Glutamatergic neuron (in vitro differentiated cells): ENCODE measurements at regions not wholly inside any gene's neighbourhood (a gene's known extent, or its start where the extent isn't known, plus 50 kb on each side); places are given as distances from the start of the nearest gene placed in this dataset.

Source experiments
- DNase-seq: peaks from one replicate; pipeline ENCODE4 v3.0.0; 2022
- H3K27ac Mint-ChIP-seq: one replicate; pipeline ENCODE4 v1.8.0; 2020; ENCODE audit warnings: mild to moderate bottlenecking, mixed read lengths, inconsistent platforms; ENCODE audit not compliant: unreplicated experiment
- H3K27me3 Mint-ChIP-seq: one replicate; pipeline ENCODE4 v1.8.0; 2020; ENCODE audit warnings: mild to moderate bottlenecking, moderate library complexity, mixed read lengths, inconsistent platforms; ENCODE audit not compliant: unreplicated experiment
- H3K36me3 Mint-ChIP-seq: one replicate; pipeline ENCODE4 v1.8.0; 2020; ENCODE audit warnings: mild to moderate bottlenecking, mixed read lengths, inconsistent platforms; ENCODE audit not compliant: unreplicated experiment
- H3K4me1 Mint-ChIP-seq: one replicate; pipeline ENCODE4 v1.8.0; 2020; ENCODE audit warnings: mild to moderate bottlenecking, low read depth, mixed read lengths, inconsistent platforms; ENCODE audit not compliant: unreplicated experiment
- H3K4me3 Mint-ChIP-seq: one replicate; pipeline ENCODE4 v1.8.0; 2020; ENCODE audit warnings: mild to moderate bottlenecking, mixed read lengths, inconsistent platforms; ENCODE audit not compliant: unreplicated experiment
- H3K9me3 Mint-ChIP-seq: one replicate; pipeline ENCODE4 v1.8.0; 2020; ENCODE audit warnings: mild to moderate bottlenecking, moderate library complexity, mixed read lengths, inconsistent platforms; ENCODE audit not compliant: unreplicated experiment
- CTCF ChIP-seq: fragments of 200-600 bp; sonication (generic); IDR thresholded peaks from one replicate; pipeline ENCODE4 v1.5.0; 2021; ENCODE audit not compliant: partially characterized antibody, unreplicated experiment

GRCh38 chrX:6917666-6918065 is 229.8 kb upstream of the STS start:
- H3K4me3 Mint-ChIP-seq: no peak overlapping the region
- TF ChIP-seq CTCF: no peak
- H3K27me3 Mint-ChIP-seq: no peaks in the 10 kb centered on the region
- no peaks in the 10 kb centered on the region for H3K4me1 Mint-ChIP-seq
- H3K36me3 Mint-ChIP-seq: no peaks in the 10 kb centered on the region
- no peaks in the 10 kb centered on the region for H3K9me3 Mint-ChIP-seq
- DNase-seq: no peak
- no peak overlapping the region for H3K27ac Mint-ChIP-seq

- H3K4me3 Mint-ChIP-seq: no peak overlapping the region
- no peaks in the 10 kb centered on the region for H3K27me3 Mint-ChIP-seq
- H3K36me3 Mint-ChIP-seq: no peaks in the 10 kb centered on the region
- no peaks in the 10 kb centered on the region for H3K4me1 Mint-ChIP-seq
- DNase-seq: no peak
- peaks cover 2% of the 10 kb centered on the region for H3K9me3 Mint-ChIP-seq
- TF ChIP-seq CTCF: no peak
- H3K27ac Mint-ChIP-seq: no peak overlapping the region
These were observed 237.3 kb upstream of the STS start for GRCh38 chrX:6910218-6910617.

- H3K9me3 Mint-ChIP-seq: peaks cover 2% of the 10 kb centered on the region
- H3K4me3 Mint-ChIP-seq: no peak overlapping the region
- H3K36me3 Mint-ChIP-seq: no peaks in the 10 kb centered on the region
- no peak for TF ChIP-seq CTCF
- DNase-seq: no peak
- no peaks in the 10 kb centered on the region for H3K4me1 Mint-ChIP-seq
- H3K27ac Mint-ChIP-seq: no peak overlapping the region
- no peaks in the 10 kb centered on the region for H3K27me3 Mint-ChIP-seq
These were observed 238.1 kb upstream of the STS start for GRCh38 chrX:6909396-6909795.

- DNase-seq: no peak
- no peaks in the 10 kb centered on the region for H3K4me1 Mint-ChIP-seq
- H3K27ac Mint-ChIP-seq: no peak overlapping the region
- H3K27me3 Mint-ChIP-seq: peaks cover 4% of the 10 kb centered on the region
- H3K9me3 Mint-ChIP-seq: peaks cover 2% of the 10 kb centered on the region
- TF ChIP-seq CTCF: no peak
- no peaks in the 10 kb centered on the region for H3K36me3 Mint-ChIP-seq
- H3K4me3 Mint-ChIP-seq: no peak overlapping the region
These were observed 240.9 kb upstream of the STS start for GRCh38 chrX:6906608-6907007.

GRCh38 chrX:6904156-6904555 is 243.4 kb upstream of the STS start:
- no peak overlapping the region for H3K4me3 Mint-ChIP-seq
- H3K36me3 Mint-ChIP-seq: no peaks in the 10 kb centered on the region
- TF ChIP-seq CTCF: no peak
- no peaks in the 10 kb centered on the region for H3K4me1 Mint-ChIP-seq
- H3K27ac Mint-ChIP-seq: no peak overlapping the region
- DNase-seq: no peak
- H3K9me3 Mint-ChIP-seq: peaks cover 2% of the 10 kb centered on the region
- H3K27me3 Mint-ChIP-seq: peaks cover 4% of the 10 kb centered on the region
